Spleen (tissue), 11 donors: ENCODE measurements at regions not wholly inside any gene's neighbourhood (a gene's known extent, or its start where the extent isn't known, plus 50 kb on each side); places are given as distances from the start of the nearest gene placed in this dataset.

Experiments
- DNase-seq: peaks from one replicate; pipeline ENCODE4 v3.0.0-alpha.2; 2020
- H3K27ac ChIP-seq, 8 donors: fragments of 200-600 bp; sonication (generic) in 7 of 8; 1 replicate in 4 of 8; 2 replicates in 4 of 8; pipeline versions ENCODE4 v1.5.0 to v1.8.0; 2016 to 2021; ENCODE audit warnings: inconsistent platforms in 4 of 8, mild to moderate bottlenecking in 4 of 8, moderate library complexity in 1 of 8
- H3K27me3 ChIP-seq, 7 donors: fragments of 200-600 bp; sonication (generic) in 6 of 7; replicated peaks in 1 of 7; 1 replicate in 4 of 7; 2 replicates in 3 of 7; pipeline versions ENCODE4 v1.5.0 to v1.8.0; 2016 to 2021; ENCODE audit warnings: inconsistent platforms in 3 of 7, mild to moderate bottlenecking in 1 of 7
- H3K36me3 ChIP-seq, 6 donors: fragments of 200-600 bp; sonication (generic) in 5 of 6; 1 replicate in 4 of 6; 2 replicates in 2 of 6; pipeline versions ENCODE4 v1.5.0 to v1.8.0; 2016 to 2021; ENCODE audit warnings: inconsistent platforms in 2 of 6
- H3K4me1 ChIP-seq, 6 donors: fragments of 200-600 bp; sonication (generic) in 5 of 6; 1 replicate in 3 of 6; 2 replicates in 3 of 6; pipeline versions ENCODE4 v1.5.0 to v1.8.0; 2016 to 2021; ENCODE audit warnings: inconsistent platforms in 3 of 6
- H3K4me3 ChIP-seq, 8 donors: fragments of 200-600 bp; sonication (generic) in 7 of 8; 1 replicate in 4 of 8; 2 replicates in 4 of 8; pipeline versions ENCODE4 v1.5.0 to v1.8.0; 2016 to 2021; ENCODE audit warnings: inconsistent platforms in 4 of 8, mild to moderate bottlenecking in 4 of 8, moderate library complexity in 2 of 8
- H3K9me3 ChIP-seq, 8 donors: fragments of 200-600 bp; sonication (generic) in 7 of 8; 1 replicate in 4 of 8; 2 replicates in 4 of 8; pipeline versions ENCODE4 v1.5.0 to v1.8.0; 2016 to 2021; ENCODE audit warnings: inconsistent platforms in 4 of 8
- POLR2A ChIP-seq, 3 donors: fragments of 450-650 bp; IDR thresholded peaks; one replicate each; pipeline ENCODE4 v1.5.1; 2017; ENCODE audit warnings: antibody characterized with exemption in 3 of 3, mild to moderate bottlenecking in 1 of 3
- POLR2AphosphoS5 ChIP-seq, 3 donors: sonication (generic); formaldehyde crosslinking; IDR thresholded peaks; one replicate each; pipeline ENCODE4 v1.5.1; 2017; ENCODE audit warnings: antibody characterized with exemption in 3 of 3
- WGBS, 5 donors: extraction: QIAGEN DNeasy Blood & Tissue Kit in 3 of 5; methylation state at CpG; one replicate each; pipeline versions ENCODE4 v1.1.5 to v1.1.7; 2013 to 2018; 5-methylcytosine and 5-hydroxymethylcytosine counted together
- intact Hi-C: fragments of 100-400 bp; cut with DNase I; formaldehyde crosslinking; loops from one replicate; pipeline ENCODE4 v1.15.0; 2023; ENCODE audit warnings: low total_unique reads
- TF ChIP-seq, protein P1 (sequence below), 11 experiments: fragments of 200-600 bp in 7 of 11; fragments of 450-650 bp in 4 of 11; sonication (generic) in 4 of 11; IDR thresholded peaks in 8 of 11; conservative IDR thresholded peaks in 3 of 11; 1 replicate in 7 of 11; 2 replicates in 4 of 11; pipeline versions ENCODE4 v1.4.0 to v1.8.0; 2016 to 2021; ENCODE audit warnings: antibody characterized with exemption in 11 of 11, inconsistent platforms in 4 of 11, mild to moderate bottlenecking in 1 of 11
- donor health status: healthy with polysubstance abuse.
- donor health status: DM: no; HTN: no; CAD: no; lungs with moderate emphysema.
- donor health status: DM: no; HTN: no; CAD: no.
- donor health status: Bipolar disorder and iron deficiency.
- donor health status: healthy.
- donor health status: DM: no; HTN: no; CAD: no.
- donor health status: DM: yes; HTN: yes; CAD: no.

DNA sequence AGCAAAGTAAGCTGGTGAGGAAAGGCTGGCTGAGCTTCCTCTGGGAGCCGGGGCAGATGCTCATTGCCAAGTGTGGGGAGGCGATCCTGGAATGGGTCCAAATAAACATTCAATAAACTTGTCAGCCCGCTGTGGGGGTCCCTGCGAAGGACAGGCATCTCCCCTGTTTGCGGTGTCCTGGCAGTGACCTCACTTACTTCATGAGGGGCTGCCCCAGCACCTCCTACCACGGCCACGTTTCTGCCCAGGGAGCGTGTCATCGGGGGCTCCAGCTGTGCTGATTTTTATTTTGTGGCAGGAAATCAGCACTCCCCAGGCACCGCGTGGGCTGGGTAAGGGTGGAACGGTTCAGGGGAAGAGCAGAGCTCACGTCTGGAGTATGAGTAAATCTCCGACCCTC, 493.9 kb upstream of the B3GAT1 start:
- TF ChIP-seq POLR2AphosphoS5 (IDR thresholded peaks at IDR 0.05) = no peak
- TF ChIP-seq POLR2A (IDR thresholded peaks at IDR 0.05) = no peak
- TF ChIP-seq, protein P1, sequence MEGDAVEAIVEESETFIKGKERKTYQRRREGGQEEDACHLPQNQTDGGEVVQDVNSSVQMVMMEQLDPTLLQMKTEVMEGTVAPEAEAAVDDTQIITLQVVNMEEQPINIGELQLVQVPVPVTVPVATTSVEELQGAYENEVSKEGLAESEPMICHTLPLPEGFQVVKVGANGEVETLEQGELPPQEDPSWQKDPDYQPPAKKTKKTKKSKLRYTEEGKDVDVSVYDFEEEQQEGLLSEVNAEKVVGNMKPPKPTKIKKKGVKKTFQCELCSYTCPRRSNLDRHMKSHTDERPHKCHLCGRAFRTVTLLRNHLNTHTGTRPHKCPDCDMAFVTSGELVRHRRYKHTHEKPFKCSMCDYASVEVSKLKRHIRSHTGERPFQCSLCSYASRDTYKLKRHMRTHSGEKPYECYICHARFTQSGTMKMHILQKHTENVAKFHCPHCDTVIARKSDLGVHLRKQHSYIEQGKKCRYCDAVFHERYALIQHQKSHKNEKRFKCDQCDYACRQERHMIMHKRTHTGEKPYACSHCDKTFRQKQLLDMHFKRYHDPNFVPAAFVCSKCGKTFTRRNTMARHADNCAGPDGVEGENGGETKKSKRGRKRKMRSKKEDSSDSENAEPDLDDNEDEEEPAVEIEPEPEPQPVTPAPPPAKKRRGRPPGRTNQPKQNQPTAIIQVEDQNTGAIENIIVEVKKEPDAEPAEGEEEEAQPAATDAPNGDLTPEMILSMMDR (IDR thresholded peaks at IDR 0.05 in 8 of 11, conservative IDR thresholded peaks at IDR 0.05 in 3 of 11) = no peak
- H3K36me3 ChIP-seq = no peaks in the 10 kb centered on the region
- no peaks in the 10 kb centered on the region for H3K9me3 ChIP-seq
- H3K27ac ChIP-seq = no peak overlapping the region
- H3K27me3 ChIP-seq = peaks cover 0 to 42% (median 0%) of the 10 kb centered on the region in 7 donors
- WGBS, 5 donors = 55 to 68% (median 59%) methylated on average over 14 of the region's 14 CpGs
- peaks cover 0 to 2% (median 0%) of the 10 kb centered on the region in 6 donors for H3K4me1 ChIP-seq
- no peak overlapping the region for H3K4me3 ChIP-seq
- intact Hi-C loops = no loop called here
- DNase-seq = no peak

DNA sequence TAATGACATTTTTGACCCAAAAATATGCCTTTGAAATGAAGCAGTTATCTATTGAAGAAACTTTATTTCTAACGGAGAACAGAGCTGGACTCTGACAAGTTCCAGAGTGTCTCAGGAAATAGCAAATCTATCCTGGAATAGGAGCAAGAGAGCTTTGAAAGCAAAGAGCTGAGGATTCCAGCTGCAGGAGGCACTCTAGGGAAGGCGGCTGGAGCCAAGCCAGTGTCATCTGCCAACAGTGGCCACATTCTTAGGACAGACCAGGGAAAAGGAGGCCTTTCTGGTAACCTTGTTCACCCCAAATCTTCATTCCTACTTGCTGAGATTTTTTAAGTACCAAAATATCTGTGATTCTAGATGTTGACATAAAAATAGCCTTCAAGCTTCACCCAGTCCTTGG, 493.5 kb upstream of the B3GAT1 start:
- TF ChIP-seq POLR2AphosphoS5 (IDR thresholded peaks at IDR 0.05) = no peak
- TF ChIP-seq, protein P1 (IDR thresholded peaks at IDR 0.05 in 8 of 11, conservative IDR thresholded peaks at IDR 0.05 in 3 of 11) = no peak
- no peak for TF ChIP-seq POLR2A (IDR thresholded peaks at IDR 0.05)
- Histone ChIP-seq H3K4me1 (peaks cover 0 to 2% (median 0%) of the 10 kb centered on the region in 6 donors), H3K9me3 (no peaks in the 10 kb centered on the region), H3K27ac (no peak overlapping the region), H3K36me3 (no peaks in the 10 kb centered on the region), H3K27me3 (peaks cover 0 to 45% (median 0%) of the 10 kb centered on the region in 7 donors), H3K4me3 (no peak overlapping the region)
- 65 to 88% (median 68%) methylated on average over 2 of the region's 2 CpGs for WGBS, 5 donors
- intact Hi-C loops = no loop called here
- no peak for DNase-seq

DNA sequence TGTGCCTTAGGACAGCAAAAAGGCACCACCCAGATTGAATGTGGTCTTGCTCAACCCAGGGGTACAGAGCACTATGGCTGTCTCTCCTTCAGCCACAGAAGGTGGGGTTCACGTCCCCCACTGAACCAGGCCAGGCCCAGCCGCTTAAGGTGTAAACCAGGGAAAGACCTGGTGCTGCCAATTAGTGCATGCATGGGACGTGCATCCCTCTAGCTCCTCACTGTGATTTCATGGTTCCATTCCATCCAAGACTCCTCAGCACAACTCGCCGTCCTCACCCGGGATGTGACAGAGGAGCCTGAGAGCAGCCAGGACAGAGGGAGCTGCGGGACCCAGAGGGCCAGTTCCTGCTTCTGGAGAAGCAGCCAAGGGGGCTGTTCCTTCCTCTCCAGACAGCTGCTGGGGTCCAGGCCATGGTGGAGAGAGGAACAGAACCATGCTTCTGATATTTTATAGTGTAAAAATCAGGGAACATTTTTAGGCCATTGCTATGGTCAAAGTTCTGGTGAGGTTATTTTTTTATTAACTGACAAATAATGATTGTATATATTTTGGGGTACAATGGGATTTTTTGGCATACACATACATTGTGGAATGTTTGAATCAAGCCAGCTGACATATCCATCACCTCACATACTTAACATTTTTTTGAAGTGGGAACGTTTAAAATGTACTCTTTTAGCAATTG, 492.2 kb upstream of the B3GAT1 start:
- TF ChIP-seq, protein P1 (IDR thresholded peaks at IDR 0.05 in 8 of 11, conservative IDR thresholded peaks at IDR 0.05 in 3 of 11) = no peak
- TF ChIP-seq POLR2A (IDR thresholded peaks at IDR 0.05) = no peak
- no peak for TF ChIP-seq POLR2AphosphoS5 (IDR thresholded peaks at IDR 0.05)
- no peaks in the 10 kb centered on the region for H3K36me3 ChIP-seq
- WGBS, 5 donors = 69 to 83% (median 71%) methylated on average over 7 to 8 of the region's 8 CpGs
- no peaks in the 10 kb centered on the region for H3K9me3 ChIP-seq
- intact Hi-C loops = no loop called here
- peaks cover 0 to 45% (median 0%) of the 10 kb centered on the region in 7 donors for H3K27me3 ChIP-seq
- no peak overlapping the region for H3K4me3 ChIP-seq
- peaks cover 0 to 2% (median 0%) of the 10 kb centered on the region in 6 donors for H3K4me1 ChIP-seq
- no peak overlapping the region for H3K27ac ChIP-seq
- no peak for DNase-seq

DNA sequence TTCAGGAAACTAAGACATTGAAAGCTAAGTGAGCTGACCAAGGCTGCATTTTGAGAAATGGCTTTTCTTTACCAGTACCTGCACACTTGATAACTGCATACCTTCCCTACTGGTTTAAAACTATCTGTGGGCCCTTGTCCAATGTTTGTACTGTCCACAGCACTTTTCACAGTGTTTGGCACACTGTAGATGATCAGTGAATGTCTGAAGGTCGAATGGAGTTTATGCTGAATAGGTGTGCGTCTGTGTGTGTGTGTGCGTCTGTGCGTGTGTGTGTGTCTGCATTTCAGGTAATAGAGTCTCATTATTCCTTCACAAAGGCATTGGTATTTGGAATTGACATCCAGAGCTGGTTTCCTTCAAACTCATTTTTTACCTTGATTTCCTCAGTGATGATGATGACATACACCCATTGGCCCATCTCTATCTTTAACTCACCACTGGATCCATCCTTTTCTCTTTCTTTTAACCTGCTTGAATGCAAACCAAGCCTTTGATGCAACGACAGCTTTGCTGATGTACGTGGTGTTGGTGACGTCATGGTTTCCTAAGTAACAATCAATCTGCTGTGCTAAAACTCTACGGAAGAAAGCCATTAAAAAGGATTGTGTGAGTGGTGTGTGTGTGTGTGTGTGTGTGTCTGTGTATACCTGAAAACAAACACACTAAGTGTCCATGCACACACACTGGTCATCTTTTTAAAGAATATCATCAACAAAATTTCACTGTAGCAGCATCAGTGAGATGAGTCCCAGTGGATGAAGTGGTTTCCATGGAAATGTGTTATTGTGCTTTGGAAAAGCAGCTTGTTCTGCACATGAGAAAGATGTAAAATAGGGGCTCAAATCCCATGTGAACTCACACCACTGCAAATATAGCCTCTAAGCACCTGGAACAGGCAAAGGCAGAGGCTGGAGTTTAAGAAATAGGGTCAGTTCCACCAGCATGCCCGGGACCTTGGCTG, 490.2 kb upstream of the B3GAT1 start:
- 84 to 88% (median 86%) methylated on average over 9 of the region's 9 CpGs for WGBS, 5 donors

More for the DNA sequence above, 490.2 kb upstream of the B3GAT1 start:
- peaks cover 0 to 2% (median 0%) of the 10 kb centered on the region in 6 donors for H3K4me1 ChIP-seq
- H3K36me3 ChIP-seq = no peaks in the 10 kb centered on the region
- no peak for TF ChIP-seq POLR2A (IDR thresholded peaks at IDR 0.05)
- TF ChIP-seq, protein P1 (IDR thresholded peaks at IDR 0.05 in 8 of 11, conservative IDR thresholded peaks at IDR 0.05 in 3 of 11) = no peak
- no peak for TF ChIP-seq POLR2AphosphoS5 (IDR thresholded peaks at IDR 0.05)
- DNase-seq = no peak
- no peak overlapping the region for H3K27ac ChIP-seq
- no peak overlapping the region for H3K4me3 ChIP-seq
- peaks cover 0 to 41% (median 0%) of the 10 kb centered on the region in 7 donors for H3K27me3 ChIP-seq
- intact Hi-C loops = no loop called here
- no peaks in the 10 kb centered on the region for H3K9me3 ChIP-seq
